CD4-positive, alpha-beta T cell treated with Interleukin-21 for 1 hour (primary cell): ENCODE measurements at regions not wholly inside any gene's neighbourhood (a gene's known extent, or its start where the extent isn't known, plus 50 kb on each side); places are given as distances from the start of the nearest gene placed in this dataset.
"Not testable (repeated sequence)": the region's sequence is repeated elsewhere in the genome, so short reads cannot be mapped to it uniquely, and the experiment has no call there.

ENCODE experiments used
- DNase-seq: peaks from one replicate; pipeline ENCODE4 v3.0.0-alpha.2; 2020

DNA sequence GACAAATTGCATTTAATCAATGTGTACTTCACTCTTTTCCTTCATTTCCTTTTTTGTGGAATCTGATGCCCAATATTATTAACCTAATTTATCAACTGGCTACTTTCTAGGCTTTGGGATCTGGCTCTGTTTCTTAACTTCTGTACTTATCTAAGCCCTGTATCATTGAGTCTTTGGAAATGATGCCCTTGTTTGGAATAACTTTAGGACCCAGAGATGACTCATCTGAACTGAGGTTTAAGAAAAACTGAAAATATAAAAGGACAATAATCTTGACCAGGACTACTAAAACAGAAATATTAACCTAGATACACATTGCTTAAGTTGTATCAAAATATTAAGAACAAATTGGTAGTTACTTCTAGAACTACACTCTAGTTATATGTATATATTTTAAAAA, 600.8 kb downstream of the CPS1 start:
- DNase-seq, result no peak

DNA sequence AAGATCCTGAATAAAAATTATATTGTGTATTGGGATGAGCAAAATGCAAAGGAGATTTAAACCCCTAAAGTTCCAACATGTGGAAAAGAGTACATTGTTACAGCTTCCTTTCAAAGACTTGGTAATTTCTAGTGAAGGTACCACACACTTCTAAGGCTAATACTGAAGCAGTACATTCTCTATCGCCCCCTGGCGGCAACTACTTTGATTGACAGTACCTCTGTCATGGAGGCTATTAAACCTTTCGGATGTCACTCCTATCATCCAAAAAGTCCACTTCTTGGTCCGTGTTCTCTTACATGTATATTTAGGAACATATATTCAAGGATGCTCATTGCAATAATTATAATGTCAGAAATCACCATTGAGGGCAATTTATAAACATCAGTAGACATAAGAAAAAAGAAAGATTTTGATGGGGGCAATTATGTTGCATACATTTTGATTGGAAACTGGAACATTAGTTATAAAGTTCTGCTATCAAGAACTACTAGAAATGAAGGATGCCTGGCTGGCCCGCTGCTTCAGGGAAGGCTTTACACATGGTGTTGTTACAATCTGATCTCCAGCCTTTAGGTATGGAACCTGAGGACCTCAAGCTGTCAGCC, 601.6 kb downstream of the CPS1 start:
- DNase-seq, result peak; percentile 49

DNA sequence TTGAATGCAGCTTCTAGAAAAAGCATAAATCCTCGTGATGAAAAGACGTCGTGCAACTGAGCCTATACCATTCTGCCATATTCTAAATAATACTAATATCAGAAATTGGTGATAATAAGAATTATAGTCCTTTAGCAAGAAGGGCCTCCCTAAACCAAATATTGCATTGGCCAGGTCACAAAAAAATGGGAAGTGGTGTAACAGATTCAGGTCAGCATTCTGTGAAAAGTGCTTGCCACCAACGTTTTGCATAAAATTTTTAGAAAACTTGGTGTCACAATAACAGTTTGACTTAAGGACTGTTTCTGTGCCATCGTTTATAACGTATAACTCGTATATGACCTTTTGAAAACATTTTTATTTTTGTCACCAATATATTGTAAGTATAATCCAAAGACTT, 603.6 kb downstream of the CPS1 start:
- no peak for DNase-seq

DNA sequence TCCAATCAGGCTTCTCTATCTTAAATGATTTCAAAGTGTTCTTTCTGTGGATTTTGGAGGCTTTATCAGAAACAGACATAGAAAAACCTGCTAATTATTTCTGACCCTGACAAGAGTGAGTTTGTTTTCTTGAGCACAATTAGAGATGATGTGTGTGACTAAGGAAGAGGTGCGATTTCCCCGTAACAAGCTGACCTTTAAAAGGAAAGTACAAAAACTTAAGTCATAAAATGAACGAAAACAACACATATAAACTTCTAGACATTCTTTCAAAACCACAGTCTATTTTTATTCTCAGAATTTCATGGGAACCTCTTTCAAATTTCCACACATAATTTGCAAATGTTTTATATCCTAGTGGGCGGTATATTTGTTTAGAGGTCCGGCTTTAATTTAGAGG, 604.8 kb downstream of the CPS1 start:
- no peak for DNase-seq

DNA sequence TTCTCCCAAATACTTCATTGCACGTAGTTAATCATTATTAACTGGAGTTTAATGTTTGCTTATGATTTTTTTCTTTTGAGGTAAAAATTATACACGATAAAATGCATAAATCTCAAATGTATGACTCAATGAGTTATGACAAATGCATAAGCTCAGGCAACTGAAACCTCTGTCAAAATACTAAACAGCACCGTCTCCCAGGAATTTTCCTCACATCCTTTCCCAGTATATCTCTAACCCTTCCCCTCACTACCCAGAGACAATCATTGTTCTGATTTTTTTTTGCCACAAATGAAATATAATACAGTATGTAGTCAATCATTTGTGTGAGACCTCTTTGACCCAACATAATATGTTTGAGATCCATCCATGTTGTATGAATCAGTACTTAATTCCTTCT, 606.5 kb downstream of the CPS1 start:
- no peak for DNase-seq

DNA sequence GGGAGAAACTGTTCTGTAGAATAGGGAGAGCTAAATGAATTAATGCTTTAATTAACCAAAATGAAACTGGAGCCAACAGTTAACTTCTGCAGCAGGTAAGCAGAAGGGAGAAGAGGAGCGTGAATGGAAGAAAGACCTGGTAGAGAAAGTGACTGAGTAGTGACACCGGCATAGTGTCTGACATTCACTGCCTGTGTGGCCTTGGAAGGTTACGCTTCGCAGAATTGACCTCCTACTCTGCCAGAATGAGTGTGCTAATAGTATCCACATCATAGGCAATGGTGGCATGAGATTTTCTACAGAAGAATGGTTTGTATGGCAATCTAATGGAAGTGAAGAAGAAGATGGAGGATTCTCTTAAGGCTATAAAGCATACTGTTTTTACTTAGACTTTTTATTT, 614.4 kb downstream of the CPS1 start:
- no peak for DNase-seq

DNA sequence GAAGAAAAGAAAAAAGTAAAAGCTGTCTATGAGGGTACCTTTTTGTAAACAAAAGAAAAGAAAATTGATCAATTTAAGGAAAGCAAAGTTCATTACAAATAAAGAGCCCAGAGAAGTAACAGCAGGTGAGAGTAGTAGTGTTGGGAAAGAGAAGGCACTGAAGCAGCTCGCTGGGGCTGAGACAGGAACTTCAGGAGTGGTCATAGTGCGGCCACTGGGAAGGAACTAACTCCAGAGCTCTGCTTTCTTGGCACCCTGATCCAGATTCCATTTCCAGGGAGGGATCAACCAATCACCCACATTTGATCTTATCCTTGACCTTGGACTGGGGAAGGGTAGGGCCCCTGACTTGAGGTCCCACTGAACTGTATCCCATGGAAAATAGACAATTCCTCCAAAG, 617.6 kb downstream of the CPS1 start:
- DNase-seq, result no peak

DNA sequence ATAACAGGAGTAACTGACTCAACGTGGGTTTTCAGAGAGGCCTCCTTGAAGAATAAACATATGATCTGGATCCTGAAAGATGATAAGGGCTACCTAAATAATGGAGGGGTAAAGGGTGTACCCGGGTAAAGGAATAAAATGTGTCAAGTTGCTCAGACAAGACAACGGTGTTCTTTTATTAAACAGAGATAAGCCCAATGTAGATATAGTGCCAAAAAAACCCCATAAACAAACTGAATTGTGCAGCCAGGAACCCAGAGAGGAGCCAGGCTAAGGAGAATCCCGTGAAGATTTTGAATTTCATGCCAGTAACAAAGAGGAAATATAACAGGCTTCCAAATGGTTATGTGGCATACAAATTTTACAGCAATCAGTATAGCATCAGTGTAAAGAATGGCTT, 618.2 kb downstream of the CPS1 start:
- DNase-seq, result no peak

DNA sequence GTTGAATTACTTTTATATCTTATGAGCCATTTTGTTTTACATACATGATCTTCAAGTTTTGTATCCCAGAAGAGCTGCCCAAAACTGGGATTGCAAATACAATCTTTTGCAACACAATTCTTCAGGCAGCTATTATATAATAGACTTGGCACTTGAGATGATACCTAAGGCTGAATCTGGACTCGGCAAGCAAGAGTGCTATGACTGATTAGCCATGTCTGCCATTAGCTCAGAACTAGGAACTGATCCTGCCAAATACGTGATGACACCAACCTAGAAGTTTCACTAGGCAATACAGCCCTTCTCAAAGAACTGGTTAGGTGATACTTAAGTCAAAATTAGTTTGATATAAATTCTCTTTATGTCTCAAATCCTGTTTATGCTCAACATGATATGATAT, 619.6 kb downstream of the CPS1 start:
- no peak for DNase-seq

DNA sequence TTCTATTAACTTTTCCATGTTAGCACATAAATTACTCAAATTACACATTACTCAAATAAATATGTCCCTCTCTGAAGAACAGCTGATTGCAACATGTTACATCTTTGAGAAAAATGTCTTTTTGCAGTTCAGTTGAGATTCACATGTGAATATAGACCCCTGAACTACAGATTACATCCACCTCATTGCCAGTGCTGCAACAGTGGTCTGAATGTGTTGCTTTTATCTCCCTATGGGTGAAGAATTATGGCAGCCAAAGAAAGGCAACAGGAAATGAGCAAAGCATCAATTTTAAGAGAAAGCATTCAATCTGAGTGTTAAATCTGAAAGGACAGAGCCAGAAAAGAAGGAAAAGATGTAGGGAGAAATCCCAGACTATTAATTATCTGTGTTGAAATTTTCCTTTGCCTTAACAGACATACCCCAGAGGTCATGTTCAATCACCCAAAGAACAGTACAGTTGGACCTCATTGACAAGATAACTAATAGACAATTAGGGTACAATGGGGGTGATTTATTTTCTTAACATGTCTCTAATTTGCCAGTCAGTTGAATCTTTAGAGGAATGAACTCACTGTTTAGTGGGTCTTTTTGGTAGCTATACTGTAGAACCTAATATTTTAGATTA, 620.2 kb downstream of the CPS1 start:
- DNase-seq, result no peak

DNA sequence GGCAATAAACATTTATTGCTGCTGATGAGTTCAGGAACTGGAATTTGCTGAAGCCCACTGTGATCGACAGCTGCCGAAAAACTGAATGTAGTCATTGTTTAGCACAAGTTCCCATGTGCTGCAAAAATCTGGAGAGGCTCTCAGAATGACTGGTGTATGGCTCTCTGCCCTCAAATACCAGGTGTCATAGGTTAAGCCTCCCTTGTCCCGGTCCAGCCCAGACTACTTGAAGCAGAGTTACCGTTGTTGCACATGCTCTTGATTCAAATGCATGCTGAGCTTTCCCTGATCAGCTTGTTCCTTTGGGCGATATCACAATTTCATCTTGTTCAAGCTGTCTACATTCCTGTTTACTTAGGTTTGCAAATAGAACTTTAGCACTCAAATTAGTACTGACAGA, 625.2 kb downstream of the CPS1 start:
- DNase-seq, result no peak

DNA sequence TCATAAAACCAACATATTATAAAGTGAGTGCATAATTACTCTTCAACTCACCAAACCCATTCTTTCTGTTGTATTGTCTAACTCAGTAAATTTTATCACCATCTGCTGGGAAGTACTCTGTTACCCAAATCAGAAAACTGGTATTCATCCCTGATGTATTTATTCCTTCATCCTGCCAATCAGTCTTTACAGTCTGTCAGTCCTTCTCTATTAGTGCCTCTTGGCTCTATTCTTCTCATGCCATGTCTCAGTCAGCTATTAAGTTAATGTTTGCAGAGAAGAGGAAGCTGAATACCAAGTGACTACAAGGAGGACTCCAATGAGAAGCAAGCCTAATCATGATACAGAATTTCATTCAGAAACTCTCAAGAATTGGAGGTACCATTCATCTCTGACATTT, 631.2 kb downstream of the CPS1 start:
- DNase-seq, result no peak

DNA sequence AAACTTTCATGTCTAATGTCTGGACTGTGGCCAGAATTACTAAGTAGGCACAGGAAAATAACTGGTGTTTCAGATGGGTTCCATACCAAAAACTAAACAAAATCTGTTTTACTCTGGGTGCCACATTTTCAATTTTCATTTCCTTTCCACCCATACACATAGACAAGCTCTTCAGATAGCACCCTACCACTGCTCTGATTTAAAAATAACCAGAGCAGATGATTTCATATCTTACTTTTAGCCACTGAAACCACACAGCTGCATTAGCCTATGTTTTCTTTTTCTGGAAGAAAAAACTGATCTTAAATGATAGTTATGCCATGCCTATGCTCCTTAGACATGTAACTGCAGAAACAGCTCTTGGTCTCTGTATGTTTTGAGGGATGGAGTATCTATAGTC, 647.6 kb downstream of the CPS1 start:
- no peak for DNase-seq

DNA sequence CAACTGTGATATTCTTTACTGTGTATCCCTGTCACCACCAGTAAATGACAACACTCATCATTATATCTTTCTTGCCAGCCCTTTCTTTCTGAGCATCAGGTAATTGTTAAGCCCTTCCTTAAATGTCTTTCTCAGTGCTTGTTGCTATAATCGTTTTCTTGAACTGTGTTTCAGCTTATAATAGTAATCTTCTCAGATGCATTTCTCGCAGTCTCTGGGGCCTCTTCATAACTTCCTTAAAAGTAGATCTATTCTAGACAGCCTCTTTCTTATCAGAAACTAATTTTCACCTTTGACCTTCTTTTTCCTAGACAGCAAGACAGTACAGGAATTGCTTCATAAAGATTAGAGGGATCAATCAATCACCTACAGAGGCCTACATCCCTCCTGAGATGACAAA, 648.1 kb downstream of the CPS1 start:
- no peak for DNase-seq

DNA sequence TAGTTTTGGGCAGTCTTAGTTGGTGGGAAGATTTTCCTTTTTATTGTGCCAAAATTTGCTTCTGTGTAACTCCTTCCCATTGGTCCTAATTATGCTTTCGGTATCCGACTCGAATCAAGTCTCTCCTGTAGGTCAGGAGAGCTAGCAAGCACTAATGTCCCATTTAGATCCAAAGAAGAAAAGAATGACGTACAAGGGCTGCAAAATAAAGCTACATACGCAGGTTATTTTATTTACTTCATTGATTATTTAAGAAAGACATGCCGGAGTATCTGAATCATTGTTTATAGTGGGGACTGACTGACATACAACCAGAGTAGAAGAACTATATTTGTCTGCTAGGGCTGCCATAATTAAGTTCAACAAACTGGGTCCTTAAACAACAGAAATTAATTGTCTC, 648.5 kb downstream of the CPS1 start:
- no peak for DNase-seq

DNA sequence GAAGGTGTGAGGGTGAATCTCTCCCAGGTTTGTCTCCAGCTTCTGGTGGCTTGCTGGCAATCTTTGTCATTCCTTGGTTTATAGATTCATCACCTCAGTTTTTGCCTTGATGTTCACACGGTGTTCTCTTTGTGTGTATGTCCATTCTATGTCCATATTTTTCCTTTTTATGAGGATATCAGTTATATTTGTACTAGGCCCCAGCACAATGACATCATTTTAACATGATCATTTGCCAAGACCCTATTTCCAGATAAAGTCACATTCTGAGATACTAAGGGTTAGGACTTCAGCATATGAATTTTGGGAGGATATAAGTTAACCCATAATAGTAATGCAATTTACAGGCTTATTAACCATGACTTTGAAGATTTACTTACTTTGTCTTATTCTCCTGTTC, 649.0 kb downstream of the CPS1 start:
- no peak for DNase-seq

DNA sequence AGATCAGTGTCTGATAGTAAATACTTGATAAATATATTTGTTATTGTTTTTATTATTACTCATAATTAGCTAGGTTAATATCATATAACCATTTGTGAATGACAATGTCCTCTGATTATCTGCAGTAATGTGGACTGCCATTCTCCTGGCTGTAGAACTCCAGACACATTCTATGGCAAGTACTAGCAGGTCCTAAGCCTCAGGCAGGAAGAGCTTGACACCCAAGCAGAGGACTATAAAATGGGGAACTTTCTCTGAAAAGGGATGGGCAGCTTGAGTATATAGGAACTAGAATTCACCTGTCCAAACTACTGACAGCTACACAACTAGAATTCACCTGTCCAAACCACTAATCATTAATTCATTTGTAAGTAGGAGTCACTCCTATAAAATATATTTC, 649.4 kb downstream of the CPS1 start:
- no peak for DNase-seq

DNA sequence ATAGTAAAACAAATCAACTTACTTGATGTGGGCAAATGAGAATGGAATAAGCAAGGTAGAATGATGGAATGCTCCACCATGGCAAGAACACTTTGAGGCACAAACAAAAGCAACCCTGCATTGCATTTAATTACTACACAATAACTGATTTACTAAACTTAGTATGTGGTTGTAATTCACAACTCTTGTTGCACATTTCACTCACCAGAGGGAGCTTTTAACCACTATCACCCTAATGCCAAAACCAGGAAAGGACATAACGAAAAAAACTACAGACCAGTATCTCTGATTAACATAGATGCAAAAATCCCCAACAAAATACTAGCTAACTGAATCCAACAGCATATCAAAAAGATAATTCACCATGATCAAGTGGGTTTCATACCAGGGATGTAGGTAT, 659.8 kb downstream of the CPS1 start:
- DNase-seq, result no peak

DNA sequence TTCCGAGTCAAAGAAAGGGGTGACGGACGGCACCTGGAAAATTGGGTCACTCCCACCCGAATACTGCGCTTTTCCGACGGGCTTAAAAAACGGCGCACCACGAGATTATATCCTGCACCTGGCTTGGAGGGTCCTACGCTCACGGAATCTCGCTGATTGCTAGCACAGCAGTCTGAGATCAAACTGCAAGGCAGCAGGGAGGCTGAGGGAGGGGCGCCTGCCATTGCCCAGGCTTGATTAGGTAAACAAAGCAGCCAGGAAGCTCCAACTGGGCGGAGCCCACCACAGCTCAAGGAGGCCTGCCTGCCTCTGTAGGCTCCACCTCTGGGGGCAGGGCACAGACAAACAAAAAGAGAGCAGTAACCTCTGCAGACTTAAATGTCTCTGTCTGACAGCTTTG, 663.1 kb downstream of the CPS1 start:
- DNase-seq, result not testable (repeated sequence)

DNA sequence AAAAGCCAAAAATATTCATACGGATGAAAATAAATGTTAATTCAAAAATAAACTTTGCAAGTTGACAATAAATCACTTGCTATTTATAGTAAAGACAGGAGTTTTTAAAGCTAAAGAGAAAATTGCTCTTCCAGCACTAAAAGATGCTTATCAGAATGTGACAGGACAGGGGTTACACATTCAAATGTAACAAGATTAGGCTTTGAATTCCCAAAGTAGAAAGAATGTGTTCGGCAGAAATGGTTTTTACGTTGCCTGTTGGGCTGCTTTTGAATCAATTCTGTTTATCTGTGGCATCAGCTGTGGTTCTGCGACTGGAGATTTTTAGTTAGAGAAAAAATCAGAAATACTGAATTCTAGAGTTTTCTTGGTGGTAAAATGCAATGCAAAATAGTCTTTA, 669.4 kb downstream of the CPS1 start:
- no peak for DNase-seq

DNA sequence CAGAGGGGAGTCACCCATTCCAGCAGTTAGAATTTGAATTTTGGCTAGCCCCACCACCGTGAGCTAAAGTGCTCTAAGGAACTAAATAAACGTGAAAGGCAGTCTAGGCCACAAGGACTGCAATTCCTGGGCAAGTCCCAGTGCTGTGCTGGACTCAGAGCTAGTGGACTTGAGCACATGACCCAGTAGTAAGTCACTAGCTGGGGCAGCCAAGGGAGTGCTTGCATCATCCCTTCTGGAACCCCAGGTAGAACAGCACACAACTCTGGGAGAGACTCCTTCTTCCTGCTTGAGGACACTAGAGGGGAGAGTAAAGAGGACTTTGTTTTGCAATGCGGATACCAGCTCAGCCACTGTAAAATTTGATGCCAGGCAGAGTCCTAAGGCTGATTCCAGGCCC, 672.2 kb downstream of the CPS1 start:
- DNase-seq, result no peak

DNA sequence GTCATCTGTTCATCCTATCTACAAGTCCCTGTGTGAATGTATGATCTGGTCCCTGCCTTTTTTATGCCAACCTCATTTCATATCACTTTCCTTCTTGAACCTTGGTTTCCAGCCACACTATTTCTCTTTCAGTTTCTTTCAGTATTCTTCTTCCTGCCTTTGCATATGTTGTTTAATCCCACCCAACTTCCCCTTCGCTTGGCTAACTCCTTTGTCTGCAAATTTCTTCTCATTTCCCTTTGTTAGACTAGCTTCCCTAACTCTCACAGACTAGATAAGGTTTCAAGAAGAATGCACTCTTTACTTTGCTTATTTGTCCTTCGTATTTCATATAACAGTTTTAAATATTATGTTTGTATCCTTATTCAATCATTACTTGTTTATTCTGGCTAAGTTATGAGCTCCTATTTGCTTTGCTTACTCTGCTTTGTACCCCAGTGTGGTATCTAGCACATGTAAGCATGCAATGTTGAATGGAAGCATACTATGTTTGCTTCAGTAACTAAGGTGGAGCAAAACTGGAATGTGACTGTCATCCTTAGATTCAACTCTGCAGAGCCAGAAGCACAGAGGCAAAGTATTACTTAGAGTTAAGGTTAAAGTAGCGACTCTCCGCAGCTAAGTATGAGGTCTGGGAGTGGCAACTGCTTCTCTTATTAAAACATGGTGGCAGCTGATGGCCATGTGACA, 681.3 kb downstream of the CPS1 start:
- DNase-seq, result no peak

DNA sequence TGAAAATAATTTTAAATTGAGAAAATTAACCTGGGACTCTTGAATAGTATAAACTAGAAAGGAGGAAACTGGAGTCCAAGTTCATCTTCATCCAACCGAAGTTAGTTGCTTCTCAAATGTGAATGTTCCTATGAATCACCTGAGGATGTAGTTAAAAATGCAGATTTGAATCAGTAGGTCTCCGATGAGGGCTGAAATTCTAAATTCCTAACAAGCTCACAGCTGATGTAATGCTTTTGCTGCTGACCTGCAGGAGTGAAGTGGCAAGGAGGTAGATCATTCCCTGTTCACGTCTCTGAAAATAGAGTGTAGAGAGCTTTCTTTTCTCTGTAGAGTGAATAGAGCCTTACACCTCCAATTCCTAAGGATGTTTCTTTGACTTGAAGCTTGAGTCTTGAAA, 685.5 kb downstream of the CPS1 start:
- DNase-seq, result no peak

DNA sequence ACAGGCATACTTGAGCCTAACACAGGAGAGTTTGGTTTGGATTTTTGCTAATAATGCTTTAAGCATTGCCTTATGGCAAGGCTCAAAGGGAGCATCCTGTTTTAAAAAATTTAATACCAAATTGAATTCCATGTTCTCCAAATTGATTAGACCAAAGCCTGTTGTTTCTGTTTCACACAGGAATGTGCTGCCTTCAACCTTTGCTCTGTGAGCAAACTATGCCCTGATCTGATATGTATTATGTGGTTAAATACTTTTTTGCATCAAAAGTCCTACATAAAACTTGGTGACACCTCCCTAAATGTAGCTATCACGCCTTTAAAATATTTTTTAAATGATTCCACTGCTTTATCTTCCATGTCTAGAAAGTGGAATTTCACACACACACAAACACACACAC, 691.4 kb downstream of the CPS1 start:
- DNase-seq, result no peak

DNA sequence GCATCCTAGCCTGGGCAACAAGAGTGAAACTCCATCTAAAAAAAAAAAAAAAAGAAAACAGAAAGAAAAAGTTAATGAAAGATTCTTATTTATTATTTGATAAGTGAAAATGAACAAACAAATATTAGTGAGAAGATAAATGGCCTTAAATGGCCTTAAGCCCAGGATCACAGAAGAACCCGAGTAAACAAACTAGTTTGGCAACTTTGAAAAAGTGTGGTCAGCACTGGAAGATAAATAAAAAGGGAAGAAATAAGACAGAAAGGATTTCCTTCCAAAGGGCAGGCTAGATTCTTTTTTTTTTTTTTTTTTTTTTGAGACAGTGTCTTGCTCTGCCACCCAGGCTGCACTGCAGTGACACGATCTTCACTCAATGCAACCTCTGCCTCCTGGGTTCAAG, 692.4 kb downstream of the CPS1 start:
- DNase-seq, result no peak
